Uterus (tissue), 2 donors: ENCODE measurements at regions not wholly inside any gene's neighbourhood (a gene's known extent, or its start where the extent isn't known, plus 50 kb on each side); places are given as distances from the start of the nearest gene placed in this dataset.

ENCODE experiments used
- CTCF ChIP-seq, 4 experiments: fragments of 200-600 bp in 2 of 4; fragments of 450-650 bp in 2 of 4; sonication (generic) in 2 of 4; IDR thresholded peaks; one replicate each; pipeline ENCODE4 v1.5.1; 2016 to 2019; ENCODE audit warnings: antibody characterized with exemption in 4 of 4, mild to moderate bottlenecking in 2 of 4, moderate library complexity in 1 of 4
- POLR2A ChIP-seq, 2 donors: fragments of 450-650 bp; IDR thresholded peaks; one replicate each; pipeline ENCODE4 v1.6.1; 2016; ENCODE audit warnings: antibody characterized with exemption in 2 of 2, mild to moderate bottlenecking in 1 of 2, moderate library complexity in 1 of 2

- TF ChIP-seq CTCF (IDR thresholded peaks at IDR 0.05) (no peak), POLR2A (IDR thresholded peaks at IDR 0.05) (no peak)
Measured at GRCh38 chr6:163983679-163984078, 569.2 kb downstream of the QKI start.
